ENCODE measurements at regions not wholly inside any gene's neighbourhood (a gene's known extent, or its start where the extent isn't known, plus 50 kb on each side); places are given as distances from the start of the nearest gene placed in this dataset.
A peak's percentile ranks its signal among the peaks of the same experiment; 100 is the strongest.
"Not testable (repeated sequence)": the region's sequence is repeated elsewhere in the genome, so short reads cannot be mapped to it uniquely, and the experiment has no call there.

- DNase-seq = peak; percentile 41 to 84
Measured at GRCh38 chr13:80742033-80742432, 401.1 kb upstream of the SPRY2 start.

GRCh38 chr13:80740071-80740470 lies 399.1 kb upstream of the SPRY2 start:
- peak; percentile 5 to 63 for DNase-seq

GRCh38 chr13:80737513-80737912 lies 396.6 kb upstream of the SPRY2 start:
- no peak for DNase-seq

- DNase-seq = no peak
Measured at GRCh38 chr13:80727321-80727975, 386.5 kb upstream of the SPRY2 start.

- no peak for DNase-seq
Measured at GRCh38 chr13:80726868-80727267, 385.9 kb upstream of the SPRY2 start.

- DNase-seq = no peak
Measured at GRCh38 chr13:80721689-80722088, 380.8 kb upstream of the SPRY2 start.

GRCh38 chr13:80718970-80719369 lies 378.0 kb upstream of the SPRY2 start:
- DNase-seq = no peak

GRCh38 chr13:80717776-80718175 lies 376.9 kb upstream of the SPRY2 start:
- DNase-seq = no peak

- DNase-seq = no peak
Measured at GRCh38 chr13:80716610-80717081, 375.7 kb upstream of the SPRY2 start.

- no peak for DNase-seq
Measured at GRCh38 chr13:80712026-80712425, 371.1 kb upstream of the SPRY2 start.

GRCh38 chr13:80708791-80709190 lies 367.9 kb upstream of the SPRY2 start:
- no peak for DNase-seq

GRCh38 chr13:80707000-80707983 lies 366.4 kb upstream of the SPRY2 start:
- DNase-seq = no peak

GRCh38 chr13:80706164-80706471 lies 365.2 kb upstream of the SPRY2 start:
- DNase-seq = no peak

GRCh38 chr13:80705371-80706163 lies 364.6 kb upstream of the SPRY2 start:
- no peak for DNase-seq

GRCh38 chr13:80704369-80704768 lies 363.4 kb upstream of the SPRY2 start:
- no peak for DNase-seq

- DNase-seq = no peak
Measured at GRCh38 chr13:80695841-80696240, 354.9 kb upstream of the SPRY2 start.

- not testable (repeated sequence) for DNase-seq
Measured at GRCh38 chr13:80691814-80692213, 350.9 kb upstream of the SPRY2 start.

- peak; percentile 90 to 96 for DNase-seq
Measured at GRCh38 chr13:80690208-80690607, 349.3 kb upstream of the SPRY2 start.

- no peak for DNase-seq
Measured at GRCh38 chr13:80688593-80688992, 347.7 kb upstream of the SPRY2 start.

GRCh38 chr13:80685942-80686341 lies 345.0 kb upstream of the SPRY2 start:
- no peak for DNase-seq

- no peak for DNase-seq
Measured at GRCh38 chr13:80684217-80684991, 343.5 kb upstream of the SPRY2 start.

GRCh38 chr13:80680786-80681366 lies 339.9 kb upstream of the SPRY2 start:
- no peak for DNase-seq

Measured in NCI-H524 (cell line).